ENCODE measurements at regions not wholly inside any gene's neighbourhood (a gene's known extent, or its start where the extent isn't known, plus 50 kb on each side); places are given as distances from the start of the nearest gene placed in this dataset.

GRCh38 chr6:132088150-132088549, 137.0 kb upstream of the CCN2 start:
- no peaks in the 10 kb centered on the region for H3K27me3 Mint-ChIP-seq
- intact Hi-C loops (cut with micrococcal nuclease), result no loop called here
- ATAC-seq (ENCODE audit: low read depth), result no peak
- H3K4me3 Mint-ChIP-seq, result no peak overlapping the region
- H3K27ac Mint-ChIP-seq, result no peak overlapping the region
- peaks cover 13% of the 10 kb centered on the region for H3K4me1 Mint-ChIP-seq
- CTCF ChIA-PET, result no interaction called here
- TF ChIP-seq, protein P1, sequence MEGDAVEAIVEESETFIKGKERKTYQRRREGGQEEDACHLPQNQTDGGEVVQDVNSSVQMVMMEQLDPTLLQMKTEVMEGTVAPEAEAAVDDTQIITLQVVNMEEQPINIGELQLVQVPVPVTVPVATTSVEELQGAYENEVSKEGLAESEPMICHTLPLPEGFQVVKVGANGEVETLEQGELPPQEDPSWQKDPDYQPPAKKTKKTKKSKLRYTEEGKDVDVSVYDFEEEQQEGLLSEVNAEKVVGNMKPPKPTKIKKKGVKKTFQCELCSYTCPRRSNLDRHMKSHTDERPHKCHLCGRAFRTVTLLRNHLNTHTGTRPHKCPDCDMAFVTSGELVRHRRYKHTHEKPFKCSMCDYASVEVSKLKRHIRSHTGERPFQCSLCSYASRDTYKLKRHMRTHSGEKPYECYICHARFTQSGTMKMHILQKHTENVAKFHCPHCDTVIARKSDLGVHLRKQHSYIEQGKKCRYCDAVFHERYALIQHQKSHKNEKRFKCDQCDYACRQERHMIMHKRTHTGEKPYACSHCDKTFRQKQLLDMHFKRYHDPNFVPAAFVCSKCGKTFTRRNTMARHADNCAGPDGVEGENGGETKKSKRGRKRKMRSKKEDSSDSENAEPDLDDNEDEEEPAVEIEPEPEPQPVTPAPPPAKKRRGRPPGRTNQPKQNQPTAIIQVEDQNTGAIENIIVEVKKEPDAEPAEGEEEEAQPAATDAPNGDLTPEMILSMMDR (IDR thresholded peaks at IDR 0.05), result no peak
- no peak for DNase-seq
- no peaks in the 10 kb centered on the region for H3K36me3 Mint-ChIP-seq (ENCODE audit: low read depth)
- peaks cover 11% of the 10 kb centered on the region for H3K9me3 Mint-ChIP-seq
- POLR2A ChIA-PET, result no interaction called here

DNA sequence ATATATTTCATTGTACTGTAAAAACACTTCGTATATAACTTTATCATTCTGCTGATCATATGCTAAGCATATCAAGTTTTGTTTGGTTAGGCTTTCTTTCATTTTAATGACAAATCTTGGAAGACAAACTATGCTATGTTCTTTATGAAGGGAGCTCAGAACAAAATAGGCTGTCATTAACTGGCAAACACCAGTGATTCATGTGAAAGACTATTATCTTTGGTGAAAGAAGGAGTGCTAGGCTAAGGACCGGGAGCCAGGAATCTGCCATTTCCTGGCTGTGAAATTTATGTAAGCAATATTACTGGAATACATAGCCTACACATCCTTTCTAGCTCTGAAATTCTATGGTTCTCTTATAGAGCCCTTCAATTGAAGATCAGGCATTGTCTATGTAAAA, 136.2 kb upstream of the CCN2 start:
- ChIA-PET CTCF (no interaction called here), POLR2A (no interaction called here)
- Mint-ChIP-seq H3K27me3 (no peaks in the 10 kb centered on the region), H3K4me1 (peaks cover 13% of the 10 kb centered on the region), H3K9me3 (peaks cover 11% of the 10 kb centered on the region), H3K4me3 (no peak overlapping the region), H3K36me3 (ENCODE audit: low read depth) (no peaks in the 10 kb centered on the region), H3K27ac (no peak overlapping the region)
- ATAC-seq (ENCODE audit: low read depth), result no peak
- no peak for DNase-seq
- TF ChIP-seq, protein P1 (IDR thresholded peaks at IDR 0.05), result no peak
- intact Hi-C loops (cut with micrococcal nuclease), result no loop called here

DNA sequence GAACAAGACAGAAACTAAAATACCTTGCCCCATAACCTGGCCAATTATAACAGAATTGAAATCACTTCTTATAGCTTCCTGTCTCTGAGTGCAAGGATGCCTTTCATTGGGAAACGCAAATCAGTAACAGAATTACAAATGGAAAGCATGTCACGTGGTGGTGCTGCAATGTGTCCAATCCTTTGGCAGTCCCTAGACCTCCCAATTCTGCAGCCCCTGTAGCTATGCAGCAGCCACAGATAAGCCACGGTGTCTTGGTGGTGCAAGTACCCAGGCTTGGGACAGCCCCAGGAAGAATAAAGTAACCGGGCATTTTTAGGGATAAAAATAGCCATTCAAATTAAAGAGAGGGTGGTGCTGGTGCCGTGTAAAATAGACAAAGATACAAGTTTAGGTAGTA, 134.6 kb upstream of the CCN2 start:
- H3K27me3 Mint-ChIP-seq, result no peaks in the 10 kb centered on the region
- peaks cover 13% of the 10 kb centered on the region for H3K4me1 Mint-ChIP-seq
- H3K9me3 Mint-ChIP-seq, result peaks cover 4% of the 10 kb centered on the region
- no peak for DNase-seq
- no peak for ATAC-seq (ENCODE audit: low read depth)
- TF ChIP-seq, protein P1 (IDR thresholded peaks at IDR 0.05), result no peak
- H3K4me3 Mint-ChIP-seq, result no peak overlapping the region
- ChIA-PET CTCF (interaction anchor here (1.3 kb wide), 1 partner anchor 11 kb away, joined by 3 read pairs; no protein-coding TSS in a partner anchor), POLR2A (no interaction called here)
- intact Hi-C loops (cut with micrococcal nuclease), result no loop called here
- no peaks in the 10 kb centered on the region for H3K36me3 Mint-ChIP-seq (ENCODE audit: low read depth)
- H3K27ac Mint-ChIP-seq, result no peak overlapping the region

GRCh38 chr6:132084811-132085509, 133.8 kb upstream of the CCN2 start:
- DNase-seq, result no peak
- H3K36me3 Mint-ChIP-seq (ENCODE audit: low read depth), result no peaks in the 10 kb centered on the region
- H3K9me3 Mint-ChIP-seq, result peaks cover 2% of the 10 kb centered on the region
- H3K4me3 Mint-ChIP-seq, result peak overlapping the region; percentile 25
- no peak overlapping the region for H3K27ac Mint-ChIP-seq
- CTCF ChIA-PET, result interaction anchor here (1.3 kb wide), 1 partner anchor 12 kb away, joined by 3 read pairs; no protein-coding TSS in a partner anchor
- TF ChIP-seq, protein P1 (IDR thresholded peaks at IDR 0.05), result no peak
- H3K4me1 Mint-ChIP-seq, result peaks cover 13% of the 10 kb centered on the region
- POLR2A ChIA-PET, result no interaction called here
- no peaks in the 10 kb centered on the region for H3K27me3 Mint-ChIP-seq
- ATAC-seq (ENCODE audit: low read depth), result no peak
- intact Hi-C loops (cut with micrococcal nuclease), result no loop called here

DNA sequence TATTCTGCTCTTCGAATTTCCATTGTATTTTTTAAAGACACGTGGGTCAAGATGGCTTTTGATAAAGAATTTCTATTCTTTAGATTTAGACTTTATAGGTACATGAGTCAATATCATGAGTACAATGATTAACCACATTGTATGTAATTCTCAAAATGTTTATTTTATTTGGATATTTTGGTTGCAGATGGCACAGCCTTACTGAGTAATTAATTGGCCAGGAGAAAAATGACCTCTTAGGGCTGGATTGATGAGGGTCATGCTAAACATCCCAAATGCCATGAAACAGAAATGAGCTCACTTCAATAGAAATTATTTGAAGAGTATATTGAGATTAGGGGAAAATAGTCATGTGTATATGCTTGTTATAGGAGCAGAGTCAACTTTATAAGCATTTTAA, 131.2 kb upstream of the CCN2 start:
- TF ChIP-seq, protein P1 (IDR thresholded peaks at IDR 0.05), result no peak
- H3K4me1 Mint-ChIP-seq, result peaks cover 13% of the 10 kb centered on the region
- intact Hi-C loops (cut with micrococcal nuclease), result no loop called here
- H3K27ac Mint-ChIP-seq, result no peak overlapping the region
- no peaks in the 10 kb centered on the region for H3K27me3 Mint-ChIP-seq
- no peak overlapping the region for H3K4me3 Mint-ChIP-seq
- no peaks in the 10 kb centered on the region for H3K36me3 Mint-ChIP-seq (ENCODE audit: low read depth)
- ChIA-PET CTCF (no interaction called here), POLR2A (no interaction called here)
- DNase-seq (no peak), ATAC-seq (ENCODE audit: low read depth) (no peak)
- no peaks in the 10 kb centered on the region for H3K9me3 Mint-ChIP-seq
